ENCODE measurements at regions not wholly inside any gene's neighbourhood (a gene's known extent, or its start where the extent isn't known, plus 50 kb on each side); places are given as distances from the start of the nearest gene placed in this dataset.

GRCh38 chr11:134535029-134536025, 123.3 kb upstream of the B3GAT1 start:
- no peaks in the 10 kb centered on the region for H3K9me3 Mint-ChIP-seq
- no peaks in the 10 kb centered on the region for H3K36me3 Mint-ChIP-seq
- no peak overlapping the region for H3K27ac Mint-ChIP-seq
- ATAC-seq, result no peak
- peaks cover 70% of the 10 kb centered on the region for H3K27me3 Mint-ChIP-seq
- no peak overlapping the region for H3K4me3 Mint-ChIP-seq
- no peaks in the 10 kb centered on the region for H3K4me1 Mint-ChIP-seq

- no peak for ATAC-seq
These were observed 121.5 kb upstream of the B3GAT1 start for GRCh38 chr11:134533511-134533910.

GRCh38 chr11:134532921-134533421, 120.9 kb upstream of the B3GAT1 start:
- ATAC-seq, result no peak
- Mint-ChIP-seq H3K27me3 (peaks cover 63% of the 10 kb centered on the region), H3K36me3 (no peaks in the 10 kb centered on the region)

More at GRCh38 chr11:134533511-134533910, 121.5 kb upstream of the B3GAT1 start:
- no peaks in the 10 kb centered on the region for H3K36me3 Mint-ChIP-seq
- H3K27me3 Mint-ChIP-seq, result peaks cover 68% of the 10 kb centered on the region
- H3K4me3 Mint-ChIP-seq, result no peak overlapping the region
- H3K4me1 Mint-ChIP-seq, result no peaks in the 10 kb centered on the region
- H3K9me3 Mint-ChIP-seq, result no peaks in the 10 kb centered on the region
- H3K27ac Mint-ChIP-seq, result no peak overlapping the region

GRCh38 chr11:134532131-134532920, 120.3 kb upstream of the B3GAT1 start:
- Mint-ChIP-seq H3K36me3 (no peaks in the 10 kb centered on the region), H3K4me1 (no peaks in the 10 kb centered on the region), H3K4me3 (no peak overlapping the region), H3K27ac (no peak overlapping the region), H3K9me3 (no peaks in the 10 kb centered on the region), H3K27me3 (peaks cover 56% of the 10 kb centered on the region)
- ATAC-seq, result no peak

More at GRCh38 chr11:134532921-134533421, 120.9 kb upstream of the B3GAT1 start:
- H3K4me1 Mint-ChIP-seq, result no peaks in the 10 kb centered on the region
- no peak overlapping the region for H3K4me3 Mint-ChIP-seq
- no peaks in the 10 kb centered on the region for H3K9me3 Mint-ChIP-seq
- H3K27ac Mint-ChIP-seq, result no peak overlapping the region

- H3K4me3 Mint-ChIP-seq, result no peak overlapping the region
- no peaks in the 10 kb centered on the region for H3K9me3 Mint-ChIP-seq
- peaks cover 53% of the 10 kb centered on the region for H3K27me3 Mint-ChIP-seq
- no peaks in the 10 kb centered on the region for H3K4me1 Mint-ChIP-seq
- no peaks in the 10 kb centered on the region for H3K36me3 Mint-ChIP-seq
- no peak for ATAC-seq
- H3K27ac Mint-ChIP-seq, result no peak overlapping the region
These were observed 119.5 kb upstream of the B3GAT1 start for GRCh38 chr11:134531327-134532130.

- Mint-ChIP-seq H3K4me3 (no peak overlapping the region), H3K27ac (no peak overlapping the region), H3K36me3 (no peaks in the 10 kb centered on the region), H3K9me3 (no peaks in the 10 kb centered on the region), H3K27me3 (peaks cover 47% of the 10 kb centered on the region), H3K4me1 (no peaks in the 10 kb centered on the region)
- no peak for ATAC-seq
These were observed 118.7 kb upstream of the B3GAT1 start for GRCh38 chr11:134530636-134531326.

- H3K4me1 Mint-ChIP-seq, result no peaks in the 10 kb centered on the region
- ATAC-seq, result no peak
- H3K27ac Mint-ChIP-seq, result no peak overlapping the region
- peaks cover 1% of the 10 kb centered on the region for H3K9me3 Mint-ChIP-seq
- no peaks in the 10 kb centered on the region for H3K36me3 Mint-ChIP-seq
- no peak overlapping the region for H3K4me3 Mint-ChIP-seq
- peaks cover 38% of the 10 kb centered on the region for H3K27me3 Mint-ChIP-seq
These were observed 117.4 kb upstream of the B3GAT1 start for GRCh38 chr11:134529212-134530096.

GRCh38 chr11:134528453-134528852, 116.4 kb upstream of the B3GAT1 start:
- peaks cover 30% of the 10 kb centered on the region for H3K27me3 Mint-ChIP-seq
- peaks cover 4% of the 10 kb centered on the region for H3K9me3 Mint-ChIP-seq
- no peaks in the 10 kb centered on the region for H3K4me1 Mint-ChIP-seq
- no peak overlapping the region for H3K27ac Mint-ChIP-seq
- no peak for ATAC-seq
- no peaks in the 10 kb centered on the region for H3K36me3 Mint-ChIP-seq
- H3K4me3 Mint-ChIP-seq, result no peak overlapping the region

GRCh38 chr11:134527382-134528243, 115.6 kb upstream of the B3GAT1 start:
- ATAC-seq, result no peak
- Mint-ChIP-seq H3K4me3 (no peak overlapping the region), H3K27ac (no peak overlapping the region), H3K36me3 (no peaks in the 10 kb centered on the region), H3K27me3 (peaks cover 30% of the 10 kb centered on the region), H3K9me3 (peaks cover 7% of the 10 kb centered on the region), H3K4me1 (no peaks in the 10 kb centered on the region)

- H3K4me1 Mint-ChIP-seq, result no peaks in the 10 kb centered on the region
- no peak overlapping the region for H3K27ac Mint-ChIP-seq
- peaks cover 9% of the 10 kb centered on the region for H3K27me3 Mint-ChIP-seq
- peaks cover 11% of the 10 kb centered on the region for H3K9me3 Mint-ChIP-seq
- no peak for ATAC-seq
- H3K4me3 Mint-ChIP-seq, result no peak overlapping the region
- H3K36me3 Mint-ChIP-seq, result no peaks in the 10 kb centered on the region
These were observed 113.1 kb upstream of the B3GAT1 start for GRCh38 chr11:134524896-134525845.

- H3K4me1 Mint-ChIP-seq, result no peaks in the 10 kb centered on the region
- H3K27me3 Mint-ChIP-seq, result peaks cover 2% of the 10 kb centered on the region
- ATAC-seq, result no peak
- H3K27ac Mint-ChIP-seq, result no peak overlapping the region
- H3K4me3 Mint-ChIP-seq, result no peak overlapping the region
- no peaks in the 10 kb centered on the region for H3K36me3 Mint-ChIP-seq
- peaks cover 11% of the 10 kb centered on the region for H3K9me3 Mint-ChIP-seq
These were observed 112.2 kb upstream of the B3GAT1 start for GRCh38 chr11:134524201-134524600.

All from stimulated activated memory B cell treated with anti-CD40 and anti-IgM and Interleukin-4, amounts not matched to agents 10 μg/mL and 1 μg/mL and 100 μg/mL, for 72 hours (primary cell).